ENCODE measurements at regions not wholly inside any gene's neighbourhood (a gene's known extent, or its start where the extent isn't known, plus 50 kb on each side); places are given as distances from the start of the nearest gene placed in this dataset.

GRCh38 chr9:18017136-18017535, 438.3 kb downstream of the SH3GL2 start:
- no peaks in the 10 kb centered on the region for H3K79me2 ChIP-seq (ENCODE audit: insufficient read depth, low read length)

More at GRCh38 chr9:18017136-18017535, 438.3 kb downstream of the SH3GL2 start:
- Histone ChIP-seq H4K8ac (replicated peaks; ENCODE audit: insufficient read length, low read depth, low read length) (no peak overlapping the region), H3K23me2 (ENCODE audit: insufficient read length, low read depth, low read length, poor library complexity, severe bottlenecking) (no peaks in the 10 kb centered on the region), H3K27ac (ENCODE audit: insufficient read length, low read depth, low read length) (no peak overlapping the region), H2AFZ (ENCODE audit: low read length) (no peak overlapping the region), H2BK15ac (ENCODE audit: low read depth, low read length) (no peak overlapping the region), H4K20me1 (ENCODE audit: control insufficient read depth, insufficient read depth, insufficient read length) (no peaks in the 10 kb centered on the region), H2BK5ac (ENCODE audit: insufficient read length, low read length) (no peak overlapping the region), H2BK20ac (ENCODE audit: low read depth, low read length, poor library complexity, severe bottlenecking) (no peak overlapping the region), H3K14ac (ENCODE audit: insufficient read depth, low read length) (no peak overlapping the region), H3T11ph (ENCODE audit: low read length) (no peak overlapping the region), H2AK5ac (ENCODE audit: insufficient read length, low read length) (no peak overlapping the region), H3K23ac (ENCODE audit: insufficient read length, low read depth, low read length) (no peak overlapping the region), H2BK120ac (ENCODE audit: low read depth, low read length, poor library complexity, severe bottlenecking) (no peak overlapping the region), H3K27me3 (ENCODE audit: insufficient read depth, low read length) (no peaks in the 10 kb centered on the region), H2BK12ac (ENCODE audit: insufficient read length, low read depth, low read length) (no peak overlapping the region), H3K56ac (ENCODE audit: insufficient read length, low read depth, low read length) (no peak overlapping the region), H4K91ac (ENCODE audit: insufficient read length, low read depth, low read length) (no peak overlapping the region), H3K9me3 (ENCODE audit: control insufficient read depth, low read depth, low read length) (no peaks in the 10 kb centered on the region), H3K4me1 (ENCODE audit: insufficient read depth, low read length) (no peaks in the 10 kb centered on the region), H3K9ac (ENCODE audit: extremely low read depth, insufficient read length, low read length) (no peak overlapping the region), H3K79me1 (ENCODE audit: insufficient read depth, low read depth, low read length, poor library complexity, severe bottlenecking) (no peaks in the 10 kb centered on the region), H3K4ac (ENCODE audit: low read depth, low read length) (no peak overlapping the region), H3K4me2 (ENCODE audit: insufficient read depth, insufficient read length, low read length) (no peak overlapping the region), H4K5ac (ENCODE audit: insufficient read length, low read depth, low read length) (no peak overlapping the region), H3K18ac (ENCODE audit: insufficient read length, low read depth, low read length) (no peak overlapping the region)
- peaks cover 0 to 9% (median 0%) of the 10 kb centered on the region in 3 experiments; a peak in 2 of 7 replicates for H3K36me3 Mint-ChIP-seq (ENCODE audit: insufficient read depth in 1 of 3, low read depth in 3 of 3)
- DNase-seq, result no peak
- H3K4me3 Mint-ChIP-seq, result no peak overlapping the region
- peaks cover 4 to 10% of the 10 kb centered on the region in 2 experiments for H3K9me3 Mint-ChIP-seq
- H3K27me3 Mint-ChIP-seq (ENCODE audit: low read depth), result peaks cover 2% of the 10 kb centered on the region; the same call in 1 of the 2 replicates
- WGBS (ENCODE audit: extremely low coverage, insufficient read length, low lambda C conversion rate), result no CpG with 5 or more reads among the region's 1 CpG
- TF ChIP-seq CTCF (conservative IDR thresholded peaks at IDR 0.05), result peak; percentile 39
- peaks cover 6 to 12% of the 10 kb centered on the region in 2 experiments for H3K4me1 Mint-ChIP-seq
- H3K27ac Mint-ChIP-seq, result peak overlapping the region in 1 of 3 experiments; percentile 27; a peak in 1 of 7 replicates
